GM12872 (cell line): ENCODE measurements at regions not wholly inside any gene's neighbourhood (a gene's known extent, or its start where the extent isn't known, plus 50 kb on each side); places are given as distances from the start of the nearest gene placed in this dataset.

Source experiments
- TF ChIP-seq, protein P1 (sequence below): IDR thresholded peaks from 3 replicates; pipeline ENCODE4 v1.5.1; 2011; ENCODE audit warnings: low read depth, mild to moderate bottlenecking, low read length, moderate library complexity; ENCODE audit not compliant: insufficient read depth

DNA sequence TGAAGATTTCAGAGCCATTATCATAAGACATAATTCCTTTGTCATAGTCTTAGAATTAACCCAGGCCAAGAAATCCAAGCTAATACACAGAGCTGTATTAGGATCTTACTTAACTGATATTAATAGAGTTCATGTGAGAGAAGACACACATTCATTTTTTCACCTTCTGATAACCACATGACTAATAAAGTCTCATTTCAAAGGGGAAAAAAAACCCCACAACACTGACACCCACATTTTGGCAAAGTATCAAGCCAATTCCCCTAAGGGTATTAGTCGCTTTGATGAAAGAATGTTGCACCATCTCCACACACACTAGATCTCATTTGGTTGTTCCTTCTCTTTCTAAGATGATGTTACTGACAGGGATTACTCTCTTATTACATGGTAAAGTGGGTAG lies 344.4 kb upstream of the ESRRG start:
- TF ChIP-seq, protein P1, sequence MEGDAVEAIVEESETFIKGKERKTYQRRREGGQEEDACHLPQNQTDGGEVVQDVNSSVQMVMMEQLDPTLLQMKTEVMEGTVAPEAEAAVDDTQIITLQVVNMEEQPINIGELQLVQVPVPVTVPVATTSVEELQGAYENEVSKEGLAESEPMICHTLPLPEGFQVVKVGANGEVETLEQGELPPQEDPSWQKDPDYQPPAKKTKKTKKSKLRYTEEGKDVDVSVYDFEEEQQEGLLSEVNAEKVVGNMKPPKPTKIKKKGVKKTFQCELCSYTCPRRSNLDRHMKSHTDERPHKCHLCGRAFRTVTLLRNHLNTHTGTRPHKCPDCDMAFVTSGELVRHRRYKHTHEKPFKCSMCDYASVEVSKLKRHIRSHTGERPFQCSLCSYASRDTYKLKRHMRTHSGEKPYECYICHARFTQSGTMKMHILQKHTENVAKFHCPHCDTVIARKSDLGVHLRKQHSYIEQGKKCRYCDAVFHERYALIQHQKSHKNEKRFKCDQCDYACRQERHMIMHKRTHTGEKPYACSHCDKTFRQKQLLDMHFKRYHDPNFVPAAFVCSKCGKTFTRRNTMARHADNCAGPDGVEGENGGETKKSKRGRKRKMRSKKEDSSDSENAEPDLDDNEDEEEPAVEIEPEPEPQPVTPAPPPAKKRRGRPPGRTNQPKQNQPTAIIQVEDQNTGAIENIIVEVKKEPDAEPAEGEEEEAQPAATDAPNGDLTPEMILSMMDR, result no peak

DNA sequence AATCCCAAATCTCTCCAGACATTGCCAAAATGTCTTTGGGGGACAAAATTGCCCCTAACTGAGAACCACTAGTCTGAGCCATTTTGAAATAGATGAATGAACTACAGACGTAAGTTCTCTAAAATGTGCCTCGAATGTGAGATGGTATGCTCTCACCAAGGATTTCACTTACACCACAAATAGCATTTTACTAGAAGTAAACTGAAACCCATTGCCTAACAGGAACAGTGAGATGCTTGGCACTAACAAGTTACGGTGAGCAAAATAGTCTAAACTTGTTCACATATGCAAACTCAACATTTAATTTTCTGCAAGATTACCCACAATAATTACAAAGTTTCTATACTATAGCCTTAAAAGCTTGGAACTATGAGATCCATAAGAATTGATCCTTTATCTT lies 343.6 kb upstream of the ESRRG start:
- TF ChIP-seq, protein P1, result no peak

DNA sequence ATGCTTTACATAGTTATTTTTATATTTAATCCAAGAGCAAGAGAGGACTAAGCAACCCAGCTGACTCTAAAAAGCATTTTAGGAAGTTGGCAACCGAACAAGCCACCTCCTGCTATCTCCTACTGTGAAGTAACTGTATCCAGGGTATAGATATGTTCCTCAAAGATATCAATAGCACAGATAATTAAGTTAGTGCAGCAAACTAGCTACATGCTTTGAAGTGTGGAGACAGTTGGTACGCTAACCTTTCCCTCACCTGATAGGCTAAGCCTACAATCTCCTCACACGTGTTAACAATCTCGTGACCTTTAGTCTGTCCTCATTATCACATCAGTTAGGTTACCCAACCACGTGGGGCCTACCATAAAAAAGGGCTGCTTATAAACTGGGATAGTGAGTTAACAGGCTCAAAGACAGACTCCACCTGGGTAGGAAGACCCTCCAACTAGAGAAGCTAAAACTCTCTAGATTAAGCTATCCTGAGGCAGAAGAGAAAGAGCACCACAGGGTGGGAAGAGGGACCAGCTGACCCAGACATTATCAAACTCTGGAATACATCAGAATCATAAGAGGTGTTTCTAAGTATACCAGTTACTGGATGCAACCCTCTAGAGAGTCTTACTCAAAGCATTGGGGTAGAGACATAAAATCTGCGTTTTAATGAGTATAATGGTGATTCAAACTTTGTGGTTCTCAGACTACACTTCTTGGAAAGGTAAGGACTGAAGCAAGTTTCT lies 340.1 kb upstream of the ESRRG start:
- TF ChIP-seq, protein P1, result no peak

DNA sequence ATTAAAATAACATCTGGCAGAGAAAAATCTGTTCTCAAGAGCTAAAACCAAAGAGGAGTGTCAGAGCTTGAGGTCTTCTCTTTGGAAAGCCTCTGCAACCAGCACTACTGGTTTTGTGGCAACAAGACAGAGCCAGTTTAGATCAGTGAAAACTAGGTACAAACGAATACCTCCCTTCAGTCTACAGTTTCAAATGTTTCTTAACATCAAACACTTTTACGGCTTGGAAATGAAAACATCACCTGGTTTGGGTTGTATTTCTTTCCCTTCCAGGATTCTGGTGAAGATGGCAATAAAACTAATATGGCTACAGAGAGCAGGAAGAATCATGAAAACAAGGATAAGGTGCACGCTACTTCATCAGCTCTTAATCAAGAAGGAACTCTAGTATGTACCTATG lies 339.4 kb upstream of the ESRRG start:
- TF ChIP-seq, protein P1, result no peak

DNA sequence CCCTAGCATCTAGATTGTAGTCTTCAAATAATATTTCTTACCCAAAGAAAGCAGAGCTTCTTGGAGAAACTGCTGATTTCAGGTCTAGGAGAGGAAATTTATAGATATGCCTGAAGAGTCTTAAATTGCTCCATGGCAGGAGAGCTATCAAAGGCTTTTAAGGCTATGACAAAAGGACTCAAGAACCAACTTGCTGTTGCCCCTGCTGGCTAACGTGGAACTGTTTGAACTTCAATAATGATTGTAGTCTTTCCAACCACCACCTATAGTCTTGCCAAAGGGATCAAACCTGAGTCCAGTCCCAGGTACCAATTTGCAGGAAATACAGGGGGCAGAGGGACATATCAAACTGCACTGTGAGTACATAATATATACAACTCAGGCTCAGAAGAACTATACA lies 336.2 kb upstream of the ESRRG start:
- TF ChIP-seq, protein P1, result no peak

DNA sequence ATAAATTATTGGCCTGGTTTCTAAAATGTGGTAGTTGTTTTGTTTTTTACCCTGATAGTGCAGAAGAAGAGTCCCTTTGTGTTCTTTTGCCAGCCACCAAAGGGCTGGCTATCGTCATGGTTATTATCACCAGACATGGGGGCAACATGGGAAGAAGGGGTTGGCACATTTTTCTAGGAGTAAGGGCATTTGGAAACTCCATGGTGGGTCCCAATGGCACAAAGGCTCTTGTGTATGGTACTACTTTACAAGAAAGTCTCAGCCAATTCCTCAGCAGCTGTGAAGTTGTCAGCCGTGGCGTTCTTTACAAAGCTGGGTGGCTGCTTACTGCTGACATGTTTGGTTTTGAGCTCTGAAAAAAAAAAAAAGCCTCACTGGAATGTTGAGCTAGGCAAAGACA lies 330.4 kb upstream of the ESRRG start:
- TF ChIP-seq, protein P1, result no peak

DNA sequence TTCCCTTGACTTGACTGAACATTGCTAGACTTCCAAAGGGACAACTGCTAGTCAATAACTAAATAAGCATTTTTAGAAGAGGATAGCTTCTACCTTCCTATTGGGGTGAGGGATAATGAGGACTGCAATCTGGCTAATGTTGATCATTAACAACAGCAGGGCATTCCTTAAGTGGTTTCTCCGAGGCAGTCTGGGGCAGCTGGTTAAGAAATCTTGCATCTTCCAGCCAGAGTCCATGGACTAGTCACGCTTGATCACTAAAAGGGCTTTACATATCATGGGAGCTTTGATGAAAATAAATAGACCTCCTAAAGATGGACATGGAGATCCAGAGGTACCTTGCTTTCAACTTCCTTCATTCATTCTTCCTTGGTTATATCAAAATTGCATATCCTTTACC lies 329.4 kb upstream of the ESRRG start:
- TF ChIP-seq, protein P1, result no peak
